Mononuclear cell (primary cell): ENCODE measurements at regions not wholly inside any gene's neighbourhood (a gene's known extent, or its start where the extent isn't known, plus 50 kb on each side); places are given as distances from the start of the nearest gene placed in this dataset.
"Not testable (repeated sequence)": the region's sequence is repeated elsewhere in the genome, so short reads cannot be mapped to it uniquely, and the experiment has no call there.

Experiments
- H3K27me3 ChIP-seq: 2 replicates; pipeline ENCODE4 v1.6.0; 2011; ENCODE audit warnings: low read length, control low read depth; ENCODE audit not compliant: insufficient read depth
- H3K4me1 ChIP-seq: 2 replicates; pipeline ENCODE4 v1.5.1; 2011; ENCODE audit warnings: mild to moderate bottlenecking, low read length, control low read depth; ENCODE audit not compliant: insufficient read depth
- H3K4me3 ChIP-seq: 2 replicates; pipeline ENCODE4 v1.5.1; 2011; ENCODE audit warnings: mild to moderate bottlenecking, low read length, moderate library complexity
- H3K9me3 ChIP-seq: 2 replicates; pipeline ENCODE4 v1.5.1; 2011; ENCODE audit warnings: low read depth, mild to moderate bottlenecking, control low read depth, low read length

GRCh38 chr2:193142467-193142866, 947.7 kb upstream of the TMEFF2 start:
- H3K27me3 ChIP-seq, H3K4me1 ChIP-seq, H3K4me3 ChIP-seq, H3K9me3 ChIP-seq: not testable (repeated sequence)

- H3K4me1 ChIP-seq = no peaks in the 10 kb centered on the region
Measured at GRCh38 chr2:193141998-193142397, 947.3 kb upstream of the TMEFF2 start.

GRCh38 chr2:193140895-193141294, 946.2 kb upstream of the TMEFF2 start:
- H3K4me1 ChIP-seq, H3K4me3 ChIP-seq, H3K27me3 ChIP-seq, H3K9me3 ChIP-seq: not testable (repeated sequence)

More at GRCh38 chr2:193141998-193142397, 947.3 kb upstream of the TMEFF2 start:
- Histone ChIP-seq H3K27me3 (no peaks in the 10 kb centered on the region), H3K4me3 (no peak overlapping the region), H3K9me3 (no peaks in the 10 kb centered on the region)

- H3K27me3 ChIP-seq = no peaks in the 10 kb centered on the region
- no peaks in the 10 kb centered on the region for H3K4me1 ChIP-seq
- H3K4me3 ChIP-seq = no peak overlapping the region
- H3K9me3 ChIP-seq = no peaks in the 10 kb centered on the region
Measured at GRCh38 chr2:193124815-193125214, 930.1 kb upstream of the TMEFF2 start.

GRCh38 chr2:193114827-193115226, 920.1 kb upstream of the TMEFF2 start:
- Histone ChIP-seq H3K27me3 (no peaks in the 10 kb centered on the region), H3K9me3 (no peaks in the 10 kb centered on the region), H3K4me3 (no peak overlapping the region), H3K4me1 (no peaks in the 10 kb centered on the region)

- H3K4me3 ChIP-seq = no peak overlapping the region
- no peaks in the 10 kb centered on the region for H3K9me3 ChIP-seq
- H3K27me3 ChIP-seq = no peaks in the 10 kb centered on the region
- H3K4me1 ChIP-seq = no peaks in the 10 kb centered on the region
Measured at GRCh38 chr2:193112986-193113385, 918.3 kb upstream of the TMEFF2 start.

- Histone ChIP-seq H3K27me3 (no peaks in the 10 kb centered on the region), H3K9me3 (peaks cover 5% of the 10 kb centered on the region), H3K4me1 (no peaks in the 10 kb centered on the region), H3K4me3 (no peak overlapping the region)
Measured at GRCh38 chr2:193103064-193103463, 908.3 kb upstream of the TMEFF2 start.

- Histone ChIP-seq H3K27me3 (no peaks in the 10 kb centered on the region), H3K9me3 (peaks cover 5% of the 10 kb centered on the region), H3K4me3 (no peak overlapping the region), H3K4me1 (no peaks in the 10 kb centered on the region)
Measured at GRCh38 chr2:193101591-193101990, 906.9 kb upstream of the TMEFF2 start.

GRCh38 chr2:193088026-193088425, 893.3 kb upstream of the TMEFF2 start:
- Histone ChIP-seq H3K9me3 (no peaks in the 10 kb centered on the region), H3K4me1 (no peaks in the 10 kb centered on the region), H3K4me3 (no peak overlapping the region), H3K27me3 (no peaks in the 10 kb centered on the region)

- Histone ChIP-seq H3K27me3 (no peaks in the 10 kb centered on the region), H3K4me3 (no peak overlapping the region), H3K4me1 (no peaks in the 10 kb centered on the region), H3K9me3 (no peaks in the 10 kb centered on the region)
Measured at GRCh38 chr2:193076995-193077394, 882.3 kb upstream of the TMEFF2 start.

- no peaks in the 10 kb centered on the region for H3K9me3 ChIP-seq
- H3K27me3 ChIP-seq = no peaks in the 10 kb centered on the region
- no peaks in the 10 kb centered on the region for H3K4me1 ChIP-seq
- no peak overlapping the region for H3K4me3 ChIP-seq
Measured at GRCh38 chr2:193074933-193075332, 880.2 kb upstream of the TMEFF2 start.

- Histone ChIP-seq H3K4me1 (no peaks in the 10 kb centered on the region), H3K9me3 (no peaks in the 10 kb centered on the region), H3K4me3 (no peak overlapping the region), H3K27me3 (no peaks in the 10 kb centered on the region)
Measured at GRCh38 chr2:193072647-193073046, 877.9 kb upstream of the TMEFF2 start.

- not testable (repeated sequence) for H3K27me3 ChIP-seq, H3K4me3 ChIP-seq, H3K9me3 ChIP-seq, H3K4me1 ChIP-seq
Measured at GRCh38 chr2:193025556-193025955, 830.8 kb upstream of the TMEFF2 start.

GRCh38 chr2:193024791-193025190, 830.1 kb upstream of the TMEFF2 start:
- Histone ChIP-seq H3K27me3 (no peaks in the 10 kb centered on the region), H3K9me3 (peaks cover 5% of the 10 kb centered on the region), H3K4me3 (no peak overlapping the region)

GRCh38 chr2:193011870-193012269, 817.1 kb upstream of the TMEFF2 start:
- Histone ChIP-seq H3K9me3 (peaks cover 5% of the 10 kb centered on the region), H3K4me1 (no peaks in the 10 kb centered on the region), H3K4me3 (no peak overlapping the region), H3K27me3 (no peaks in the 10 kb centered on the region)

More at GRCh38 chr2:193024791-193025190, 830.1 kb upstream of the TMEFF2 start:
- H3K4me1 ChIP-seq = no peaks in the 10 kb centered on the region

- H3K9me3 ChIP-seq = peaks cover 5% of the 10 kb centered on the region
- H3K27me3 ChIP-seq = no peaks in the 10 kb centered on the region
- H3K4me1 ChIP-seq = no peaks in the 10 kb centered on the region
- no peak overlapping the region for H3K4me3 ChIP-seq
Measured at GRCh38 chr2:192993059-192993458, 798.3 kb upstream of the TMEFF2 start.

GRCh38 chr2:192983173-192983572, 788.4 kb upstream of the TMEFF2 start:
- no peaks in the 10 kb centered on the region for H3K4me1 ChIP-seq
- H3K27me3 ChIP-seq = no peaks in the 10 kb centered on the region
- no peak overlapping the region for H3K4me3 ChIP-seq
- H3K9me3 ChIP-seq = no peaks in the 10 kb centered on the region
